ENCODE measurements at regions not wholly inside any gene's neighbourhood (a gene's known extent, or its start where the extent isn't known, plus 50 kb on each side); places are given as distances from the start of the nearest gene placed in this dataset.

DNA sequence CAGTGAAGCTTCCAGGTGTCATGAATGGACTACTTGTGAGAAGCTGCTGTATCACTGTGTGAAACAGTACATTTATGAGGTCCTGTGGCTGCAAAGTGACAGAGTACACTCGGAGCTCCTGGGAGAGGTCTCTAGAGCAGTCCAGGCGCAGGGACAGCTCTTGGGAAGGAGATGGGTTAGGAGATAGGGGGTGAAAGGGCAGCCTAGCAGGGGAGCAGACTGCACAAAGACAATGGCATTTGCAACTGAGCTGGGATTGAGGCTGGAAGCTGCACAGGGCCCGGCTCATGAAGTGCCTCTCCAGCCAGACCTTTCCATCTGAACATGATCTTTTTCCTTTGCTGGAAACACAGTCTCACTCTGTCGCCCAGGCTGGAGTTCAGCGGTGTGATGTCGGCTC, 83.6 kb downstream of the RHOB start:
- TF ChIP-seq, protein P1, sequence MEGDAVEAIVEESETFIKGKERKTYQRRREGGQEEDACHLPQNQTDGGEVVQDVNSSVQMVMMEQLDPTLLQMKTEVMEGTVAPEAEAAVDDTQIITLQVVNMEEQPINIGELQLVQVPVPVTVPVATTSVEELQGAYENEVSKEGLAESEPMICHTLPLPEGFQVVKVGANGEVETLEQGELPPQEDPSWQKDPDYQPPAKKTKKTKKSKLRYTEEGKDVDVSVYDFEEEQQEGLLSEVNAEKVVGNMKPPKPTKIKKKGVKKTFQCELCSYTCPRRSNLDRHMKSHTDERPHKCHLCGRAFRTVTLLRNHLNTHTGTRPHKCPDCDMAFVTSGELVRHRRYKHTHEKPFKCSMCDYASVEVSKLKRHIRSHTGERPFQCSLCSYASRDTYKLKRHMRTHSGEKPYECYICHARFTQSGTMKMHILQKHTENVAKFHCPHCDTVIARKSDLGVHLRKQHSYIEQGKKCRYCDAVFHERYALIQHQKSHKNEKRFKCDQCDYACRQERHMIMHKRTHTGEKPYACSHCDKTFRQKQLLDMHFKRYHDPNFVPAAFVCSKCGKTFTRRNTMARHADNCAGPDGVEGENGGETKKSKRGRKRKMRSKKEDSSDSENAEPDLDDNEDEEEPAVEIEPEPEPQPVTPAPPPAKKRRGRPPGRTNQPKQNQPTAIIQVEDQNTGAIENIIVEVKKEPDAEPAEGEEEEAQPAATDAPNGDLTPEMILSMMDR (IDR thresholded peaks at IDR 0.05), result no peak
- no peak for TF ChIP-seq POLR2A (IDR thresholded peaks at IDR 0.05)
- no peak for TF ChIP-seq POLR2AphosphoS5 (IDR thresholded peaks at IDR 0.05; ENCODE audit: insufficient read depth in 1 of 2, low read depth in 1 of 2)

All from vagina (tissue), 2 donors.